ENCODE measurements at regions not wholly inside any gene's neighbourhood (a gene's known extent, or its start where the extent isn't known, plus 50 kb on each side); places are given as distances from the start of the nearest gene placed in this dataset.

DNA sequence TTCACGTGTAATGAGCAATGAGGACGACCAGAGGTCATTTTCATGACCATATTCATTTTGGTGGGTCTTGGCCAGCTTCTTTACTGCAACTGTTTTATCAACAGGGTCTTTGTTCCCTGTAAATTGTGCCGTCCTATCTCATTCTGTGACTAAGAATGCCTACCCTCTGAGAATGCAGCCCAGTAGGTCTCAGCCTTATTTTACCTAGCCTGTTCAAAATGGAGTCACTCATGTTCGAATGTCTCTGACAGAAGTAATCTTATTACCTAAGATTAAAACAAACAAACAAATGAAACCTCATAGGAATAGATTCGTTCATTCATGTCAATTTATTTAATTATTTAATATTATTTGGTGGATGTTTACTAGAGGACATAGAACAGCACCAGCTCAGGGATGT lies 714.8 kb downstream of the ADCYAP1 start:
- no peak overlapping the region for H3K9ac ChIP-seq (ENCODE audit: low read length)
- WGBS (ENCODE audit: extremely low coverage, insufficient coverage, insufficient read length): no CpG with 5 or more reads among the region's 5 CpGs
- no peaks in the 10 kb centered on the region for H3K36me3 ChIP-seq (ENCODE audit: control insufficient read depth in 1 of 2, insufficient read depth in 2 of 2, low read length in 2 of 2)

GRCh38 chr18:1624612-1625011 lies 719.9 kb downstream of the ADCYAP1 start:
- Histone ChIP-seq H3K4ac (ENCODE audit: low read depth, low read length) (no peak overlapping the region), H3K27ac (ENCODE audit: low read depth, low read length) (no peak overlapping the region), H3K79me1 (ENCODE audit: low read length) (no peaks in the 10 kb centered on the region), H3K14ac (ENCODE audit: low read length) (no peak overlapping the region), H2AFZ (ENCODE audit: insufficient read depth, low read length, poor library complexity) (no peak overlapping the region), H4K91ac (ENCODE audit: low read depth, low read length) (no peak overlapping the region), H3K18ac (ENCODE audit: low read length) (no peak overlapping the region), H3K9me3 (ENCODE audit: insufficient read depth, low read depth, low read length) (no peaks in the 10 kb centered on the region), H4K12ac (ENCODE audit: low read depth, low read length) (no peak overlapping the region), H3K36me3 (ENCODE audit: control insufficient read depth in 1 of 2, insufficient read depth in 2 of 2, low read length in 2 of 2) (no peaks in the 10 kb centered on the region), H2BK12ac (ENCODE audit: low read length) (no peak overlapping the region), H3K79me2 (ENCODE audit: control insufficient read depth, insufficient read depth, low read length, poor library complexity) (no peaks in the 10 kb centered on the region), H3K23ac (ENCODE audit: low read length) (no peak overlapping the region), H3K4me2 (ENCODE audit: low read length) (no peak overlapping the region), H2AK5ac (ENCODE audit: low read length) (no peak overlapping the region), H3K27me3 (ENCODE audit: insufficient read depth, low read length) (no peaks in the 10 kb centered on the region), H3K9ac (ENCODE audit: low read length) (no peak overlapping the region), H4K8ac (ENCODE audit: low read depth, low read length) (no peak overlapping the region), H3K4me3 (ENCODE audit: low read depth, low read length) (no peak overlapping the region), H2BK5ac (ENCODE audit: low read depth, low read length, poor library complexity) (no peak overlapping the region), H3K4me1 (ENCODE audit: control insufficient read depth in 1 of 2, insufficient read depth in 2 of 2, low read length in 2 of 2) (no peaks in the 10 kb centered on the region), H2BK120ac (ENCODE audit: insufficient read depth, low read length, poor library complexity) (no peak overlapping the region)
- no peak for DNase-seq
- WGBS (ENCODE audit: extremely low coverage, insufficient coverage, insufficient read length): no CpG with 5 or more reads among the region's 2 CpGs

More for the DNA sequence above, 714.8 kb downstream of the ADCYAP1 start:
- H2BK120ac ChIP-seq (ENCODE audit: insufficient read depth, low read length, poor library complexity): no peak overlapping the region
- no peak overlapping the region for H3K4me2 ChIP-seq (ENCODE audit: low read length)
- no peak overlapping the region for H2BK5ac ChIP-seq (ENCODE audit: low read depth, low read length, poor library complexity)
- no peaks in the 10 kb centered on the region for H3K4me1 ChIP-seq (ENCODE audit: control insufficient read depth in 1 of 2, insufficient read depth in 2 of 2, low read length in 2 of 2)
- H4K8ac ChIP-seq (ENCODE audit: low read depth, low read length): no peak overlapping the region
- H3K18ac ChIP-seq (ENCODE audit: low read length): no peak overlapping the region
- H3K4ac ChIP-seq (ENCODE audit: low read depth, low read length): no peak overlapping the region
- no peak overlapping the region for H4K12ac ChIP-seq (ENCODE audit: low read depth, low read length)
- no peak overlapping the region for H3K27ac ChIP-seq (ENCODE audit: low read depth, low read length)
- no peak overlapping the region for H2AFZ ChIP-seq (ENCODE audit: insufficient read depth, low read length, poor library complexity)
- no peaks in the 10 kb centered on the region for H3K79me2 ChIP-seq (ENCODE audit: control insufficient read depth, insufficient read depth, low read length, poor library complexity)
- no peak overlapping the region for H2BK12ac ChIP-seq (ENCODE audit: low read length)
- no peaks in the 10 kb centered on the region for H3K79me1 ChIP-seq (ENCODE audit: low read length)
- H2AK5ac ChIP-seq (ENCODE audit: low read length): no peak overlapping the region
- H4K91ac ChIP-seq (ENCODE audit: low read depth, low read length): no peak overlapping the region
- H3K14ac ChIP-seq (ENCODE audit: low read length): no peak overlapping the region
- H3K9me3 ChIP-seq (ENCODE audit: insufficient read depth, low read depth, low read length): no peaks in the 10 kb centered on the region
- no peaks in the 10 kb centered on the region for H3K27me3 ChIP-seq (ENCODE audit: insufficient read depth, low read length)
- DNase-seq: no peak
- H3K23ac ChIP-seq (ENCODE audit: low read length): no peak overlapping the region
- H3K4me3 ChIP-seq (ENCODE audit: low read depth, low read length): no peak overlapping the region

DNA sequence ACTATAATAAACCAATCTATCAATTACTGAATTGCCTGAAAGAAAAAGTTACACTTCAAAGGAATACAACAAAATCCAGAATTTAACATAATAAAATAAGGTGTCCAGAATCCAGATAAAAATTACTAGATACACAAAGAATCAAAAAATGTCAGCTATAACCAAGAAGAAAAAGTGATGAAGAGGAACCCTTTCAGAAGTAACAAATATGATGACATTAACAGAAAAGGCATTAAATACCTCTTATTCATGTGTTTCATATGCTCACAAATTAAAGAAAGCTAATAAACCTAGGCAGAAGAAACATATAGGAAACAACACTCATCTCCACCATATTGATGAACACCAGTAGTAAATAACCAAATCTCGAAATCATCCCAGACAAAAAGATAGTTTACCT lies 722.8 kb downstream of the ADCYAP1 start:
- no CpG with 5 or more reads among the region's 1 CpG for WGBS (ENCODE audit: extremely low coverage, insufficient coverage, insufficient read length)
- Histone ChIP-seq H3K9me3 (ENCODE audit: insufficient read depth, low read depth, low read length) (no peaks in the 10 kb centered on the region), H3K27me3 (ENCODE audit: insufficient read depth, low read length) (no peaks in the 10 kb centered on the region), H3K79me2 (ENCODE audit: control insufficient read depth, insufficient read depth, low read length, poor library complexity) (no peaks in the 10 kb centered on the region), H4K8ac (ENCODE audit: low read depth, low read length) (no peak overlapping the region), H3K36me3 (ENCODE audit: control insufficient read depth in 1 of 2, insufficient read depth in 2 of 2, low read length in 2 of 2) (no peaks in the 10 kb centered on the region), H4K12ac (ENCODE audit: low read depth, low read length) (no peak overlapping the region), H3K79me1 (ENCODE audit: low read length) (no peaks in the 10 kb centered on the region), H3K9ac (ENCODE audit: low read length) (no peak overlapping the region), H2BK120ac (ENCODE audit: insufficient read depth, low read length, poor library complexity) (no peak overlapping the region), H3K4me3 (ENCODE audit: low read depth, low read length) (no peak overlapping the region), H2BK12ac (ENCODE audit: low read length) (no peak overlapping the region), H2BK5ac (ENCODE audit: low read depth, low read length, poor library complexity) (no peak overlapping the region), H3K18ac (ENCODE audit: low read length) (no peak overlapping the region), H4K91ac (ENCODE audit: low read depth, low read length) (no peak overlapping the region), H3K27ac (ENCODE audit: low read depth, low read length) (no peak overlapping the region), H2AFZ (ENCODE audit: insufficient read depth, low read length, poor library complexity) (no peak overlapping the region), H3K4me1 (ENCODE audit: control insufficient read depth in 1 of 2, insufficient read depth in 2 of 2, low read length in 2 of 2) (no peaks in the 10 kb centered on the region), H3K4ac (ENCODE audit: low read depth, low read length) (no peak overlapping the region), H3K14ac (ENCODE audit: low read length) (no peak overlapping the region), H3K23ac (ENCODE audit: low read length) (no peak overlapping the region), H3K4me2 (ENCODE audit: low read length) (no peak overlapping the region), H2AK5ac (ENCODE audit: low read length) (no peak overlapping the region)
- DNase-seq: no peak

DNA sequence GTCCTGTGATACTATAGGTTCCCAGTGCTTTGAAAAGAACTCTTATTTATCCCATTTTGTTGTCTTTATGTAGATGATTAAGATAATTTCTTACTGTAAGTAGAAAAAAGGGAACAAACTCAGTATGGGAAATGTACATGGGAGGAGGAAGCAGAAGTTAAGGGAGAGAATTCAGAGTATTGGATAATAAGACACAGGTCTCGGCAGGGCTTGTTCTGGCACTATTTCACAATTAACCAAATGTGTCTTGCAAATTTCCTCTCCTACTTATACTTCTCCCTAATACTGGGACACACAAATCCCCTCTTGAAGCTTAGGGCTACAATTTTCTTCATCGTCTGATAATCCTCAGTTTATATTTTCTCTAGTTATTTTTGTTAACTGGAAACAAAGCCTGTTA lies 744.0 kb downstream of the ADCYAP1 start:
- WGBS (ENCODE audit: extremely low coverage, insufficient coverage, insufficient read length): no CpG with 5 or more reads among the region's 2 CpGs
- Histone ChIP-seq H2BK5ac (ENCODE audit: low read depth, low read length, poor library complexity) (no peak overlapping the region), H3K9ac (ENCODE audit: low read length) (no peak overlapping the region)

More for the DNA sequence above, 744.0 kb downstream of the ADCYAP1 start:
- H3K4me3 ChIP-seq (ENCODE audit: low read depth, low read length): no peak overlapping the region
- H4K91ac ChIP-seq (ENCODE audit: low read depth, low read length): no peak overlapping the region
- H3K18ac ChIP-seq (ENCODE audit: low read length): no peak overlapping the region
- H2BK12ac ChIP-seq (ENCODE audit: low read length): no peak overlapping the region
- no peak overlapping the region for H4K8ac ChIP-seq (ENCODE audit: low read depth, low read length)
- no peak for DNase-seq
- no peak overlapping the region for H3K4me2 ChIP-seq (ENCODE audit: low read length)
- no peak overlapping the region for H2BK120ac ChIP-seq (ENCODE audit: insufficient read depth, low read length, poor library complexity)
- H4K12ac ChIP-seq (ENCODE audit: low read depth, low read length): no peak overlapping the region
- no peak overlapping the region for H3K4ac ChIP-seq (ENCODE audit: low read depth, low read length)
- no peak overlapping the region for H3K14ac ChIP-seq (ENCODE audit: low read length)
- H3K79me2 ChIP-seq (ENCODE audit: control insufficient read depth, insufficient read depth, low read length, poor library complexity): no peaks in the 10 kb centered on the region
- no peak overlapping the region for H2AK5ac ChIP-seq (ENCODE audit: low read length)
- H3K27ac ChIP-seq (ENCODE audit: low read depth, low read length): no peak overlapping the region
- H3K9me3 ChIP-seq (ENCODE audit: insufficient read depth, low read depth, low read length): no peaks in the 10 kb centered on the region
- H2AFZ ChIP-seq (ENCODE audit: insufficient read depth, low read length, poor library complexity): no peak overlapping the region
- H3K79me1 ChIP-seq (ENCODE audit: low read length): no peaks in the 10 kb centered on the region
- H3K4me1 ChIP-seq (ENCODE audit: control insufficient read depth in 1 of 2, insufficient read depth in 2 of 2, low read length in 2 of 2): no peaks in the 10 kb centered on the region
- H3K36me3 ChIP-seq (ENCODE audit: control insufficient read depth in 1 of 2, insufficient read depth in 2 of 2, low read length in 2 of 2): no peaks in the 10 kb centered on the region
- no peaks in the 10 kb centered on the region for H3K27me3 ChIP-seq (ENCODE audit: insufficient read depth, low read length)
- H3K23ac ChIP-seq (ENCODE audit: low read length): no peak overlapping the region

Data from trophoblast cell (in vitro differentiated cells and primary cell).